Activated CD8-positive, alpha-beta T cell treated with anti-CD3 and anti-CD28 coated beads, Interleukin-2, amount 10 ng/mL, durations not matched to agents 7 days and 5 days (primary cell): ENCODE measurements at regions not wholly inside any gene's neighbourhood (a gene's known extent, or its start where the extent isn't known, plus 50 kb on each side); places are given as distances from the start of the nearest gene placed in this dataset.

Experiments used
- ATAC-seq: fragments of 150-1000 bp; cut with Tn5 transposase; one replicate; pipeline ENCODE4 v1.10.0; 2021; ENCODE audit warnings: moderate library complexity
- CTCF ChIA-PET: fragments of 350-600 bp; sonication (Branson Sonifier 250); formaldehyde crosslinking; loops from one replicate; lab custom pipeline; 2021; ENCODE audit warnings: antibody characterized with exemption; lab: Charles Lee
- POLR2A ChIA-PET: fragments of 350-600 bp; sonication (Branson Sonifier 250); formaldehyde crosslinking; loops from one replicate; lab custom pipeline; 2021; ENCODE audit warnings: antibody characterized with exemption; lab: Charles Lee
- DNase-seq: peaks from one replicate; pipeline ENCODE4 v3.0.0-alpha.2; 2020
- H3K27ac Mint-ChIP-seq: one replicate; pipeline ENCODE4 v1.8.0; 2021; ENCODE audit warnings: mild to moderate bottlenecking, mixed read lengths
- H3K27me3 Mint-ChIP-seq: one replicate; pipeline ENCODE4 v1.8.0; 2021; ENCODE audit warnings: low read depth, mixed read lengths
- H3K36me3 Mint-ChIP-seq: one replicate; pipeline ENCODE4 v1.8.0; 2021; ENCODE audit warnings: low read depth, mixed read lengths
- H3K4me1 Mint-ChIP-seq: one replicate; pipeline ENCODE4 v1.8.0; 2021; ENCODE audit warnings: low read depth, mixed read lengths
- H3K4me3 Mint-ChIP-seq: one replicate; pipeline ENCODE4 v1.8.0; 2021; ENCODE audit warnings: mild to moderate bottlenecking, mixed read lengths
- H3K9me3 Mint-ChIP-seq: one replicate; pipeline ENCODE4 v1.8.0; 2022; ENCODE audit warnings: mixed read lengths; ENCODE audit not compliant: insufficient read depth

- ChIA-PET CTCF (no interaction called here), POLR2A (no interaction called here)
- no peak for ATAC-seq
- Mint-ChIP-seq H3K9me3 (no peaks in the 10 kb centered on the region), H3K4me3 (no peak overlapping the region), H3K36me3 (no peaks in the 10 kb centered on the region), H3K27me3 (no peaks in the 10 kb centered on the region), H3K27ac (no peak overlapping the region), H3K4me1 (no peaks in the 10 kb centered on the region)
- no peak for DNase-seq
These were observed 1015.8 kb downstream of the SORCS3 start for GRCh38 chr10:105656856-105657255.

GRCh38 chr10:105650306-105650705, 1009.2 kb downstream of the SORCS3 start:
- DNase-seq (no peak), ATAC-seq (no peak)
- Mint-ChIP-seq H3K27ac (no peak overlapping the region), H3K4me3 (no peak overlapping the region), H3K36me3 (no peaks in the 10 kb centered on the region), H3K27me3 (no peaks in the 10 kb centered on the region), H3K9me3 (no peaks in the 10 kb centered on the region), H3K4me1 (no peaks in the 10 kb centered on the region)
- POLR2A ChIA-PET: no interaction called here
- CTCF ChIA-PET: no interaction called here

- ChIA-PET POLR2A (no interaction called here), CTCF (no interaction called here)
- Mint-ChIP-seq H3K27me3 (no peaks in the 10 kb centered on the region), H3K36me3 (no peaks in the 10 kb centered on the region), H3K4me3 (no peak overlapping the region), H3K4me1 (no peaks in the 10 kb centered on the region), H3K9me3 (no peaks in the 10 kb centered on the region), H3K27ac (no peak overlapping the region)
- DNase-seq (no peak), ATAC-seq (no peak)
These were observed 1006.3 kb downstream of the SORCS3 start for GRCh38 chr10:105647354-105647753.

- H3K27ac Mint-ChIP-seq: no peak overlapping the region
- CTCF ChIA-PET: no interaction called here
- DNase-seq: no peak
- ATAC-seq: no peak
- no peak overlapping the region for H3K4me3 Mint-ChIP-seq
- no peaks in the 10 kb centered on the region for H3K9me3 Mint-ChIP-seq
- POLR2A ChIA-PET: no interaction called here
- no peaks in the 10 kb centered on the region for H3K4me1 Mint-ChIP-seq
- no peaks in the 10 kb centered on the region for H3K36me3 Mint-ChIP-seq
- H3K27me3 Mint-ChIP-seq: no peaks in the 10 kb centered on the region
These were observed 1003.9 kb downstream of the SORCS3 start for GRCh38 chr10:105644978-105645377.

DNA sequence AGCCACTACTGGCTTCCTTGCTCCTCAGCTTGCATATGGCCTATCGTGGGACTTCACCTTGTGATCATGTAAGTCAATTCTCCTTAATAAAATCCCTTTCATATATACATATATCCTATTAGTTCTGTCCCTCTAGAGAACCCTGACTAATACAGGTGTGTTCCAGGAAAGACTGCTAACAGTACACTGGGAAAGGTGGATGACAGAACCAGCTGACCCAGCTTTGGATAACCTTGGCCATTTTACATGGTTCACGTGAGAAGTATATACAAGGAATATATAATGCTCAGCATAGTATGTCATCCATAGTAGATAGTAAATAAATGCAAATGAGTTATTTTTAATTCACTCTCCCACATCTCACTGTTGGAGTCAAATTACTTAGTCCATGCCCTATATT, 1003.5 kb downstream of the SORCS3 start:
- CTCF ChIA-PET: interaction anchor here (0.7 kb wide), 1 partner anchor 548 kb away, joined by 3 read pairs; no protein-coding TSS in a partner anchor

DNA sequence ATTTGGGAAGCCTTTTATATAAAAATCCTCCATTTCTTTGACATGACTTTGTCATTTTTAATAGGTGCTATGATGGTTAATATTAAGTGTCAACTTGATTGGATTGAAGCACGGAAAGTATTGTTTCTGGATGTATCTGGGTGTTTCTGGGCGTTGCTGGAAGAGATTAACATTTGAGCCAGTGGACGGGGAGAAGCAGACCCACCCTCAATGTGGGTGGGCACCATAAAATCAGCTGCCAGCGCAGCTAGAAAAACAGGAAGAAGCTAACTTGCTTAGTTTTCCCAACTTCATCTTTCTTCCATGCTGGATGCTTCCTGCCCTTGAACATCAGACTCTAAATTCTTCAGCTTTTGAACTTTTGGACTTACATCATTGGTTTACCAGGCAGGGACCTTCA, 1003.0 kb downstream of the SORCS3 start:
- Mint-ChIP-seq H3K4me1 (no peaks in the 10 kb centered on the region), H3K4me3 (no peak overlapping the region), H3K9me3 (no peaks in the 10 kb centered on the region), H3K27me3 (no peaks in the 10 kb centered on the region), H3K36me3 (no peaks in the 10 kb centered on the region), H3K27ac (no peak overlapping the region)
- ChIA-PET POLR2A (no interaction called here), CTCF (interaction anchor here (0.7 kb wide), 1 partner anchor 548 kb away, joined by 3 read pairs; no protein-coding TSS in a partner anchor)
- DNase-seq: no peak
- no peak for ATAC-seq

More for the DNA sequence above, 1003.5 kb downstream of the SORCS3 start:
- DNase-seq (no peak), ATAC-seq (no peak)
- no peak overlapping the region for H3K27ac Mint-ChIP-seq
- H3K27me3 Mint-ChIP-seq: no peaks in the 10 kb centered on the region
- H3K4me3 Mint-ChIP-seq: no peak overlapping the region
- POLR2A ChIA-PET: no interaction called here
- no peaks in the 10 kb centered on the region for H3K36me3 Mint-ChIP-seq
- H3K9me3 Mint-ChIP-seq: no peaks in the 10 kb centered on the region
- H3K4me1 Mint-ChIP-seq: no peaks in the 10 kb centered on the region

- ATAC-seq: no peak
- Mint-ChIP-seq H3K27ac (no peak overlapping the region), H3K36me3 (no peaks in the 10 kb centered on the region), H3K4me1 (no peaks in the 10 kb centered on the region), H3K9me3 (no peaks in the 10 kb centered on the region), H3K27me3 (no peaks in the 10 kb centered on the region), H3K4me3 (no peak overlapping the region)
- no peak for DNase-seq
- POLR2A ChIA-PET: no interaction called here
- CTCF ChIA-PET: interaction anchor here (0.7 kb wide), 1 partner anchor 549 kb away, joined by 3 read pairs; no protein-coding TSS in a partner anchor
These were observed 1002.6 kb downstream of the SORCS3 start for GRCh38 chr10:105643660-105644059.

GRCh38 chr10:105634281-105634680, 993.2 kb downstream of the SORCS3 start:
- ChIA-PET CTCF (no interaction called here), POLR2A (no interaction called here)
- Mint-ChIP-seq H3K27me3 (no peaks in the 10 kb centered on the region), H3K4me1 (no peaks in the 10 kb centered on the region), H3K27ac (no peak overlapping the region), H3K9me3 (no peaks in the 10 kb centered on the region), H3K4me3 (no peak overlapping the region), H3K36me3 (no peaks in the 10 kb centered on the region)
- ATAC-seq: no peak
- no peak for DNase-seq

DNA sequence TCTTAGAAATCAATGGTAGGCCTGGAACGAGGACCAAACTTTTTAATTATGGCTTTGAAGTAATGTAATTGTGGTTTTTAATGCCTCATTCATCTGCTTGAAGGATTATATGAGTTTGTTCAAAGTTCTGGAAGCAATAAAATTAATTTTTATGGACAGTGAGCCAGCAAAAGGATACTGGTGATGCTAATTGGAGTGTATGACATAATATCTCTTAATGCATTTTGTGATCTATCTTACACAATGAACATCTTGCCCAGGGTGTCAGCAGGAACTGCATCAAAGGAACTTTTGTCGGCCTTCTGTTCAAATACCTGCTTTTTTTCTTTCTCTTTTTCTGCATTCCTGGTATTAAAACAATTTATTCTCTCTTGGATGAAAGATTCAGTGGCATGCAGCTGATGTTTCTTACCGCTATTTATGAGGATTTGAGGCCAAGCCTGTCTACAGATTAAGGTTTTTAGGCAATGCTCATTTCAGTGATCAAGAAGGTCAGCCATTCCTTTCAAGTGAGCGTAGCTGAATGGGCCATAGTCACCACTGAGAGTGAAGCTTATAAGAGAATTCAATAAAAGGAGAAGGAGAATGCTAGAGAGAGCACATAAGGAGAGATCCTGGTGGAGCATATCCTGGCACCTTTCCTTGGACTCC, 974.8 kb downstream of the SORCS3 start:
- H3K27ac Mint-ChIP-seq: no peak overlapping the region
- peaks cover 8% of the 10 kb centered on the region for H3K9me3 Mint-ChIP-seq
- no peaks in the 10 kb centered on the region for H3K27me3 Mint-ChIP-seq
- DNase-seq (no peak), ATAC-seq (no peak)
- CTCF ChIA-PET: no interaction called here
- POLR2A ChIA-PET: no interaction called here
- no peaks in the 10 kb centered on the region for H3K4me1 Mint-ChIP-seq
- no peak overlapping the region for H3K4me3 Mint-ChIP-seq
- no peaks in the 10 kb centered on the region for H3K36me3 Mint-ChIP-seq

DNA sequence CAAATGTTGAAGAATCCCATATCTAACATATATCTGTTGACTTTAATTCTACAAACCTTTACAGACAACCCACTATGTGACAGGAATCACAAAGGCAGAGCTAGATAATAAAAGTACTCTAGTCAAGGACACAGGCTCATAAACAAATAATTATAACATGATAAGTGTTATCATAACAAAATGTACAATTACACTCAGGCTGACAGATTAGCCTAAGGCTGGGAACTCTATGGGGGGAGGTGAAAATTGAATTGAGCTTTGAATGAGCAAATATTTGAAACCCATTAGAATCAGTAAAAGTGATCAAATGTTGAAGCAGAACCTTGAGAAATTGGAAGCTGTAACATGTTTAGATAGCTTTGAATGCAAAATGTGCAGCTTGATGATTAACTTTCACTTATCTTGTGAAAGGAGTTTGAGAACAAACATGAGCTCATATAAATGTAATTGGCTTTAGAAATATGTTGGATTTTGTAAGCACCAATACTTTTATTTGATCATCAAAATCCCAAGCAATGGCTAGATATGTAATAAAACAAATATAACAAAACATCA, 970.2 kb downstream of the SORCS3 start:
- peaks cover 10% of the 10 kb centered on the region for H3K9me3 Mint-ChIP-seq
- no peaks in the 10 kb centered on the region for H3K27me3 Mint-ChIP-seq
- no peak overlapping the region for H3K4me3 Mint-ChIP-seq
- H3K4me1 Mint-ChIP-seq: no peaks in the 10 kb centered on the region
- POLR2A ChIA-PET: no interaction called here
- ATAC-seq (no peak), DNase-seq (no peak)
- CTCF ChIA-PET: no interaction called here
- no peaks in the 10 kb centered on the region for H3K36me3 Mint-ChIP-seq
- no peak overlapping the region for H3K27ac Mint-ChIP-seq

- H3K27ac Mint-ChIP-seq: no peak overlapping the region
- H3K4me3 Mint-ChIP-seq: no peak overlapping the region
- peaks cover 13% of the 10 kb centered on the region for H3K9me3 Mint-ChIP-seq
- H3K4me1 Mint-ChIP-seq: no peaks in the 10 kb centered on the region
- ATAC-seq (no peak), DNase-seq (no peak)
- ChIA-PET CTCF (no interaction called here), POLR2A (no interaction called here)
- no peaks in the 10 kb centered on the region for H3K27me3 Mint-ChIP-seq
- no peaks in the 10 kb centered on the region for H3K36me3 Mint-ChIP-seq
These were observed 968.4 kb downstream of the SORCS3 start for GRCh38 chr10:105609451-105609850.

- H3K27me3 Mint-ChIP-seq: no peaks in the 10 kb centered on the region
- no peak overlapping the region for H3K4me3 Mint-ChIP-seq
- no peaks in the 10 kb centered on the region for H3K4me1 Mint-ChIP-seq
- no peak for ATAC-seq
- no peaks in the 10 kb centered on the region for H3K36me3 Mint-ChIP-seq
- DNase-seq: no peak
- no peak overlapping the region for H3K27ac Mint-ChIP-seq
- POLR2A ChIA-PET: no interaction called here
- H3K9me3 Mint-ChIP-seq: peaks cover 10% of the 10 kb centered on the region
- CTCF ChIA-PET: no interaction called here
These were observed 964.8 kb downstream of the SORCS3 start for GRCh38 chr10:105605918-105606317.
